T-helper 1 cell treated with Interleukin-12 subunit alpha and Interleukin-12 subunit beta and Interleukin-4 antibody, amounts not matched to agents 30 μg/mL and 1 μg/mL, for 36 hours (primary cell): ENCODE measurements at regions not wholly inside any gene's neighbourhood (a gene's known extent, or its start where the extent isn't known, plus 50 kb on each side); places are given as distances from the start of the nearest gene placed in this dataset.

Experiments used
- H3K27ac Mint-ChIP-seq: one replicate; pipeline ENCODE4 v1.8.0; 2021; ENCODE audit warnings: mild to moderate bottlenecking, mixed read lengths
- H3K27me3 Mint-ChIP-seq: one replicate; pipeline ENCODE4 v1.8.0; 2021; ENCODE audit warnings: low read depth, mixed read lengths
- H3K36me3 Mint-ChIP-seq: one replicate; pipeline ENCODE4 v1.8.0; 2021; ENCODE audit warnings: low read depth, mixed read lengths
- H3K4me1 Mint-ChIP-seq: one replicate; pipeline ENCODE4 v1.8.0; 2021; ENCODE audit warnings: low read depth, mixed read lengths
- H3K4me3 Mint-ChIP-seq: one replicate; pipeline ENCODE4 v1.8.0; 2021; ENCODE audit warnings: mild to moderate bottlenecking, moderate library complexity, mixed read lengths
- H3K9me3 Mint-ChIP-seq: one replicate; pipeline ENCODE4 v1.8.0; 2021; ENCODE audit warnings: mixed read lengths

DNA sequence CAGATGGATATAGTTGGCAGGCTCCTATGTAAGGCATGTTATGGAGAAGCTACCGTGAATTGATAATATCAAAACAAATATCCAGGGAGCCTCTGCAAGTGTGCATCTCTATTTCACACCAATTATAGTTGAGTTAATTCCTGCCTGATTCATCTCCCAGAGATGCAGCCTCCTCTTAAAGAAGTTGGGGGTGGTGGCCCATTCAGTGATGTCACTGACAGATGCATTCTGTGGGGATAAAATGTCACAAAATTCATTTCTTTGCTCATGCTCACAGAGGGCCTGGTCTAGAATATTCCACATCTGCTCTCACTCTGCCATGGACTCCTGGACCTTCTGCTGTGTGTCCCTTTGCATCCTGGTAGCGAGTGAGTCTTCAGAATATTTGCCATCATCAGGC lies 189.1 kb upstream of the PRSS1 start:
- H3K27me3 Mint-ChIP-seq: peaks cover 22% of the 10 kb centered on the region
- H3K9me3 Mint-ChIP-seq: no peaks in the 10 kb centered on the region
- peaks cover 12% of the 10 kb centered on the region for H3K4me1 Mint-ChIP-seq
- H3K27ac Mint-ChIP-seq: no peak overlapping the region
- peak overlapping the region; percentile 10 for H3K4me3 Mint-ChIP-seq
- no peaks in the 10 kb centered on the region for H3K36me3 Mint-ChIP-seq

DNA sequence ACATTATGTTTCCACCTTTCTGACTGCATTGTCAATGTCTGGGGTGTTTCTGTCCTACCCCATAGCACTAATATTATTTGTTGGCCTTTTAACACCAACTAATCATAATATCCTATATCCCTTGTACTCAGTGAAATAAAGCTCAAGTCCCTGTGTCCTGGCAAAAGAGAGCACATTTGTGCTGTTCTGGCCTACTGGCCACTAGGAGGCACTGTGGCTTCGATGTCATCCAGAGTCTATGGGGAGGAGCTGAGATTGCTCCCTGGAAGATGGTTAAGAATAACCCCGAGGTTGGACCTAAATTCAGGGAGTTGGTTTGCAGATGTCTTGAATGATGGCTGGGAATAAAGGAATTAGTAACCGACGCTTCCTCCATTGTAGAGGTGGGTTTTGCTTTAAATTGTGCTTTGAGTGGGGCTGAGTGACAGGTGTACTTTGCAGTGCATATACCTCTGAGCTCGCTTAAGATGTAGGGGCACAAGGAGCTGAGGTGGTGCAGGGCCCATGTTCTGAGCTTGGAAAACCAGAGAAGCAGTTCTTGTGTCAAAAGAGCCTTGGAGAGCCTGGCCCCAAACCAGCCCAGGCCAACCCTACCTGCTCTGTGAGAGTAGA lies 191.2 kb upstream of the PRSS1 start:
- Mint-ChIP-seq H3K36me3 (no peaks in the 10 kb centered on the region), H3K4me3 (peak overlapping the region; percentile 65), H3K27me3 (peaks cover 22% of the 10 kb centered on the region), H3K4me1 (peaks cover 14% of the 10 kb centered on the region), H3K27ac (peak overlapping the region; percentile 10), H3K9me3 (no peaks in the 10 kb centered on the region)

DNA sequence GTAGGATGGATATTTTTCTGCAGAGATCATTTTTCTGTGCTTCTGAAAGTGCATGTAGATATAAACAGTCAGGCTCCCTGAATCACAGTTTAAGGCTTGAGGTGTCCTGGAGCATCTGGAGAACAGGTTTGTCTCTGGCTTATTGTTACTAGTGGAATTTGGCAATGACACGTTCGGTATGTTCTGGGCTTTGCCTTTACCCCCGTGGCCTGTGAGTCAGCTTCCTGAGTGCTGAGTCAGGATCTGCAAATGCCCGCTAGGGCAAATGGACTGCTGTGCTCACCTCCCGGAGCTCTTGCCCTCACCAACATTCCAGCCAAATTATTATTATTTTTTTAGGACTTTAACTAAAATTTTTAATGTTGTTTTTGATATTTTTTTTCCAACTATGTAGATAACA lies 192.5 kb upstream of the PRSS1 start:
- no peaks in the 10 kb centered on the region for H3K9me3 Mint-ChIP-seq
- H3K27ac Mint-ChIP-seq: no peak overlapping the region
- peaks cover 18% of the 10 kb centered on the region for H3K27me3 Mint-ChIP-seq
- no peaks in the 10 kb centered on the region for H3K36me3 Mint-ChIP-seq
- H3K4me3 Mint-ChIP-seq: no peak overlapping the region
- peaks cover 14% of the 10 kb centered on the region for H3K4me1 Mint-ChIP-seq

DNA sequence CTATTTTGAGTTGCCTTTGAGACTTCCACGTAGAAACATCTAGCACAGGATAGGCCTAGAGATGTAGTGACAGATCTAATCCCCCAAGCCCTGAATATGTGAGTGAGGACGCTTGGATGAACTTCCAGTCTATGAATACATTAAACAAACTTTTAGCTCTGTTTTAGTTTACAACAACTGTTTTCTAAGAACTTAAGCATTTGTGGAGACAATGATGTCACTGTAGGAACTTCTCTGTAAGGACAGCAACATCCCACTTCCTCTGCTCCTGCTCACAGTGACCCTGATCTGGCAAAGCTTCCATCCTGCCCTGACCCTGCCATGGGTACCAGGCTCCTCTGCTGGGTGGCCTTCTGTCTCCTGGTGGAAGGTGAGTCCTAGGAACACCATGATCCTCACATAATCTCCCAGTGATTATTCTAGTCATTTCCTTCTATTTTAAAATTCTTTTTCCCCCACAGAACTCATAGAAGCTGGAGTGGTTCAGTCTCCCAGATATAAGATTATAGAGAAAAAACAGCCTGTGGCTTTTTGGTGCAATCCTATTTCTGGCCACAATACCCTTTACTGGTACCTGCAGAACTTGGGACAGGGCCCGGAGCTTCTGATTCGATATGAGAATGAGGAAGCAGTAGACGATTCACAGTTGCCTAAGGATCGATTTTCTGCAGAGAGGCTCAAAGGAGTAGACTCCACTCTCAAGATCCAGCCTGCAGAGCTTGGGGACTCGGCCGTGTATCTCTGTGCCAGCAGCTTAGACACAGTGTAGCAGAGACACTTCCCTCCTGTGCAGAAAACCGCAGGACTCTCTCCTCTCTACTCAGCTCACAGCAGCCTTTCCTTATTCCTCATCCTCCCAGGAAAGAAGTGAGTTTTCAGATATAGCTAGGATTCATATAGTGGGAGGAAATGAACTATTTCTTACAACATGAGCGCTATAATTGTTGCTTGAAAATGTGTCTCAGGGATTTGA lies 194.4 kb upstream of the PRSS1 start:
- H3K27me3 Mint-ChIP-seq: peaks cover 20% of the 10 kb centered on the region
- H3K4me3 Mint-ChIP-seq: no peak overlapping the region
- H3K36me3 Mint-ChIP-seq: peaks cover 1% of the 10 kb centered on the region

DNA sequence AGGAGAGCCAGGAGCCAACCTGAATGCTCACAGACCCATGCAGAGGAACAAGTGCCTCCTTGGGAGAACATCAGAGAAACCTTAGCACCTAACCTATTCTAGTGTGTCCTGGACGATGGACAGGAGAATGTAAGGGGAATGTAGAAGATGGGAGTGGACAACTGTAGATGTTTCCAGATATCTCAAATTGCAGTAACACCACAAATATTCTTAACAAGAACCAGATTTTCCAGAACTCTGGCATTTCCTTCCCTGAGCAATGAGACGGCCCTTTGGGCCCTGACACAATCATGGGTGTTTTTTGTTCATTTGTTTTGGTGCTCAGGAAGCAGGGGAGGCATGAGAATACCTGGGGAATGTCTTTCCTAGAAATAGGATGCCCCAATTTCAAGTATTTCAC lies 196.1 kb upstream of the PRSS1 start:
- H3K9me3 Mint-ChIP-seq: no peaks in the 10 kb centered on the region
- peaks cover 1% of the 10 kb centered on the region for H3K36me3 Mint-ChIP-seq
- H3K27me3 Mint-ChIP-seq: peaks cover 17% of the 10 kb centered on the region
- no peak overlapping the region for H3K27ac Mint-ChIP-seq
- peaks cover 14% of the 10 kb centered on the region for H3K4me1 Mint-ChIP-seq
- H3K4me3 Mint-ChIP-seq: no peak overlapping the region

More for the DNA sequence above, 194.4 kb upstream of the PRSS1 start:
- H3K27ac Mint-ChIP-seq: no peak overlapping the region
- no peaks in the 10 kb centered on the region for H3K9me3 Mint-ChIP-seq
- H3K4me1 Mint-ChIP-seq: peaks cover 14% of the 10 kb centered on the region

DNA sequence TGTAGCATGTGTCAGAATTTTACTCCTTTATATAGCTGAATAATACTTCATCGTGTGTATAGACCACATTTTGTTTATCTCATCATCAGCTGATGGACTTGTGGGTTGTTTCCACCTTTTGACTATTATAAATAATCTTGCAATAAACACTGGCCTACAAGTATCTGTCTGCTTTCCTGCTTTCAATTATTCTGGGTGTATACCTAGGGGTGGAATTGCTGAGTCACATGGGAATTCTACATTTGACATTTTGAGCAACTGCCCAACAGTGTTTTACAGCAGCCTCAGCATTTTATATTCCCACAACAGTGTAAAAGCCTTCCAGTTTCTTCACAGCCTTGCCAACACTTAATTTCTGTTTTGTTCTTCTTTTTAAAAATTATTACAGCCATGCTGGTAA lies 200.3 kb upstream of the PRSS1 start:
- H3K4me1 Mint-ChIP-seq: no peaks in the 10 kb centered on the region
- H3K4me3 Mint-ChIP-seq: no peak overlapping the region
- H3K27ac Mint-ChIP-seq: no peak overlapping the region
- no peaks in the 10 kb centered on the region for H3K9me3 Mint-ChIP-seq
- H3K27me3 Mint-ChIP-seq: peaks cover 6% of the 10 kb centered on the region
- H3K36me3 Mint-ChIP-seq: peaks cover 1% of the 10 kb centered on the region

DNA sequence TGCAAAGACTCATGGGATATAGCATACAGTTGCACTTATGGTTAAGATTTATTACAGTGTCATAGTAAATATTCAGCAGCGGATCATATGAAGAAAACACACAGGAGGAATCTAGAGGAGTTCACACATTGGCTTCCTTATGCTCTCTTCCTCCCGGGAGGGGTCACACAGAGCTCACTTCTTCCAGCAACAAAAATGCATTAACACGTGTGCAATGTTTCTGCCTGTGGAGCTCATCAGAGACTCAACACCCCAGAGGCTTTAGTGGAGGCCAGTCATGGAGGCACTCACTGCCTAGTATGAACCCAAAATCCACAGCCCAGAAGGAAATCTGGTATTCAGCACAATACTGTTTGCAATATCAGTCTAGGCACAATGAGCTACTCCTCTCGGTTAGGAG lies 202.8 kb upstream of the PRSS1 start:
- H3K27me3 Mint-ChIP-seq: peaks cover 6% of the 10 kb centered on the region
- H3K27ac Mint-ChIP-seq: no peak overlapping the region
- H3K4me3 Mint-ChIP-seq: no peak overlapping the region
- peaks cover 1% of the 10 kb centered on the region for H3K4me1 Mint-ChIP-seq
- H3K36me3 Mint-ChIP-seq: peaks cover 1% of the 10 kb centered on the region
- H3K9me3 Mint-ChIP-seq: no peaks in the 10 kb centered on the region

DNA sequence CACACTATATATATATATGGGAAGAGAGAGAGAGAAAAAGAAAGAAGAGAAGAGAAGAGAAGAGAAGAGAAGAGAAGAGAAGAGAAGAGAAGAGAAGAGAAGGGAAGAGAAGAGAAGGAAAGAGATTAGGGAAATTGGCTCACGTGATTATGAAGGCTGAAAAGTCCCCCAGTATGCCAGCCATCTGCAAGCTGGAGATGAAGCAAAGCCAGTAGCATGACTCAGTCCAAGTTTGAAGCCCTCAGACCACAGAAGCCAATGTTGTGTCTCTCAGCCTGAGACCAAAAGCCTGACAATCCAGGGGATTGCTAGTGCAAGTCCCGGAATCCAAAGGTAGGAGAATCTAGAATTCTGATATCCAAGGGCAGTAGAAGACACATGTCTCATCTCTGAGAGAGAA lies 206.3 kb upstream of the PRSS1 start:
- no peaks in the 10 kb centered on the region for H3K36me3 Mint-ChIP-seq
- H3K4me1 Mint-ChIP-seq: peaks cover 10% of the 10 kb centered on the region
- no peak overlapping the region for H3K27ac Mint-ChIP-seq
- peak overlapping the region; percentile 5 for H3K4me3 Mint-ChIP-seq
- H3K9me3 Mint-ChIP-seq: no peaks in the 10 kb centered on the region
- H3K27me3 Mint-ChIP-seq: no peaks in the 10 kb centered on the region

DNA sequence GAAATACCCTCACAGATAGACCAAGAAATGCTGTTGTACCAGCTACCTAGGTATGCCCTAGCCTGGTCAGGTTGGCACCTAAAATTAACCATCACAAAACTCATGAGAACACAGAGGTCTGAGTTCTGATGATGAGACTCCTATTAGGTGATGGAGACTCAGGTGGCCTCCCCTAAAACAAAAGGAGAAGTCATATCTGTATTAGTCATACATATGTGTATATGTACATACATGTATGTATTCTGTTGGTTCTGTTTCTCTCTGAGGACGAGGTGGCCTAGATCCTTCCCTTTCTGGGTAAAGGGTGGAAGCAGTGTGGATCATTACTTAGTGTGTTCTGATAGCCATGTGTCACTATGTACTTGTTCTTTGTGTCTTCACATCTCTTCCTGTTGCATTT lies 207.2 kb upstream of the PRSS1 start:
- H3K36me3 Mint-ChIP-seq: no peaks in the 10 kb centered on the region
- H3K27ac Mint-ChIP-seq: no peak overlapping the region
- peaks cover 10% of the 10 kb centered on the region for H3K4me1 Mint-ChIP-seq
- H3K9me3 Mint-ChIP-seq: no peaks in the 10 kb centered on the region
- no peaks in the 10 kb centered on the region for H3K27me3 Mint-ChIP-seq
- H3K4me3 Mint-ChIP-seq: no peak overlapping the region

DNA sequence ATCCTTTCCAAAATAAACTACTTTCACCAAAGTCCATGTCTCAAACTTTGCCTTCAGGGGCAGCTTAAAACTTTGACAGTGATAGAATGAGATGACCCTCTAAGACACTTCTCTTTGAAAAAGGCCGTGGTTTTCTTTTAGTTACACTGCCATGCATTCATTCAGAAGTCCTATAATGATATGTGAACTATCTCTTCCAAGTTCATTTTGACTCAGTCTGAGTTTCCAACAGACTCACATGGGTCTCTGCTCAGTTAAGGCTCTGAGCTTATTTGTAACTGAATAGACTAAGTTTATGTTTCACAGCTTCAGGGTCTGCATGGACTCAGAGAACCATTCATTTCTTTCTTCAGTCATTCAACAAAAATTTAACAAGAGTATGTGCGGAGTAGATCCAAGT lies 208.9 kb upstream of the PRSS1 start:
- Mint-ChIP-seq H3K9me3 (no peaks in the 10 kb centered on the region), H3K27ac (peak overlapping the region; percentile 64), H3K4me3 (no peak overlapping the region), H3K4me1 (peaks cover 19% of the 10 kb centered on the region), H3K27me3 (no peaks in the 10 kb centered on the region), H3K36me3 (no peaks in the 10 kb centered on the region)

DNA sequence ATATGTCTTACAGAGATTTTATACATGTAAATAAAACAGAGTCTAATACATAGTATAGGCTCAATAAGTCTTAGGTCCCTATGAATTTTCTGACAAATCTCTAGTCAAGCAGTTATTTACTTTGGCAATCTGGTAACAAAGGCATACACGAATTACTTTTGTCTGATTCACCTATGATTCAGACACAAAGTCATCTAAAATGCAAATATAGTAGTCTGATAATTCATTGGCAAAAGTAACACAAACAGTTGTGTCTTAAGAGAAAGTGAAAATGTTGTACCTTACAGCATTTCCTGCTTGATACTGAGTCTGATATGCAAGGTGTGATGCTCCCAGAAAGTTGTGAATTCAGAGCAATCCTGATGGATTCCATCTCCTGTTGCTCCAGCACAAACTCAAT lies 209.4 kb upstream of the PRSS1 start:
- Mint-ChIP-seq H3K4me3 (no peak overlapping the region), H3K27ac (no peak overlapping the region), H3K36me3 (no peaks in the 10 kb centered on the region), H3K4me1 (peaks cover 24% of the 10 kb centered on the region), H3K27me3 (no peaks in the 10 kb centered on the region), H3K9me3 (no peaks in the 10 kb centered on the region)

DNA sequence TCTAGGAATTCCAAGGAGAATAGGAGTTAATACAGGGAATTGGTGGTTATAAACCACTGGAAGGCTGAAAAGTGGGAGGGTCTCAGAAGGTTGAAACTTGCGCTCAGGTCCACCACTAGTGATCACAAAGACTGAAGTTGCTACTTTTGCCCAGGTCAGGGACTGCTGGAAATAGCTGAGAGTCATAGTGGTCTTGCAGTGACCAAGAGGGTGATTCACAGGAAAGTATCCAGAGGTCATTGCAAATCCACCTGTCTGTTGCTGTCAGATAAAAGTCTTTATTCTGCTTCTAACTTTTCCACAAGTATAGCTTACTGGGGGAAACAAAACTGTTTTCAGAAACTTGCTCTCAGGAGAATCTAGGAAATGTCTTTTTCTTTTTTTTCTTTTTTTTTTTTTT lies 211.5 kb upstream of the PRSS1 start:
- Mint-ChIP-seq H3K4me3 (no peak overlapping the region), H3K9me3 (no peaks in the 10 kb centered on the region), H3K36me3 (no peaks in the 10 kb centered on the region), H3K4me1 (peaks cover 23% of the 10 kb centered on the region), H3K27me3 (no peaks in the 10 kb centered on the region), H3K27ac (no peak overlapping the region)

DNA sequence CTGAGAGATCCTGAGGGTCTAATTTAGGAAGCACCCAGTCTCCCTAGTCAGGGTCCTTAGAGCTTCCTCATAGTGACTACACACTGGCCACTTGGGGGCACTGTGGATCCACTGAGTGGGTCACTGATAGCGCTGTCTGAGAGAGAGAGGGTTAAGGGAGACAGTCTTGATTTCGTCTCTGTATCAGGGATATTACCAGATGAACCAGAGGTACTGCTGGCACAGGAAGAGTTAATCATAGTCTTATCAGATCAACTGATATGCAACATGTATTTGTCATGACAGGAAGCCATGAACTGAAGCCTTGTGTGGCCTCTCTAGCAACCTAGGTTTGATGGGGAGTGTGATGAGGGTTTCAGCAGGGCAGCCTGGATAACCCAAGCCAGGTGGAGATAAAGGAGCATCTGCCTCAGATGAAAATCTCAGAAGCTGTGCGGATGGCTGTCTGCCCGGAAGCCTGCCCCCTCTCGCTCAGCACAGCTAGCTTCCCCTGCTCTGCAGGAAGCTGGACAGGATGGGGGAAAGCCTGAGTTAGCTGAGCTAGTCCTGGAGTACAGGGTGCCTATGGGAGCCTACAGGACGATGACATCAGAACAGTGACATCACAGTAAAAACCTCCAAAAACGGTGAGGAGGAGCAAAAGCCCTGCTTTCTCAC lies 214.0 kb upstream of the PRSS1 start:
- no peaks in the 10 kb centered on the region for H3K9me3 Mint-ChIP-seq
- peaks cover 22% of the 10 kb centered on the region for H3K4me1 Mint-ChIP-seq
- H3K27me3 Mint-ChIP-seq: peaks cover 12% of the 10 kb centered on the region
- H3K4me3 Mint-ChIP-seq: peak overlapping the region; percentile 76
- H3K36me3 Mint-ChIP-seq: no peaks in the 10 kb centered on the region
- peak overlapping the region; percentile 74 for H3K27ac Mint-ChIP-seq

DNA sequence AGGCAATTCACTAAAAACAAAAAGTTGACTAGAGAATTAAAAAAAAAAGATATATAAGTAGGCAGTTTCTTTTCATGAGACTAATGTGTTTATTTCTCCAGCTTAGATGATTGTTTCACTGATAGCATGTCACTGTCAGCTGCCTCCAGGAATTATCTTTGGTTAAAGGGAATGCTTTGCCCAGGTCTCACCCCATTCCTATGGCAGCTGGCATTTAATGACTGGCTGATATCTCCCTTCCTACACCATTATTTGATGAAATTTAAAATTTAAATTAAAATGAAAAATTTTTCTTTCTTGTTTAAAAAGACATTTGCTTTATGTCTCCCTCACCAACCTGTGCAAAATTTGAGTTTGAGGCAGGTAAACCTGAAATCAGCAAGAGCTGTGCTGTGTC lies 214.5 kb upstream of the PRSS1 start:
- H3K27me3 Mint-ChIP-seq: peaks cover 12% of the 10 kb centered on the region
- H3K4me3 Mint-ChIP-seq: no peak overlapping the region
- H3K4me1 Mint-ChIP-seq: peaks cover 18% of the 10 kb centered on the region
- no peaks in the 10 kb centered on the region for H3K36me3 Mint-ChIP-seq
- H3K27ac Mint-ChIP-seq: peak overlapping the region; percentile 74
- no peaks in the 10 kb centered on the region for H3K9me3 Mint-ChIP-seq

DNA sequence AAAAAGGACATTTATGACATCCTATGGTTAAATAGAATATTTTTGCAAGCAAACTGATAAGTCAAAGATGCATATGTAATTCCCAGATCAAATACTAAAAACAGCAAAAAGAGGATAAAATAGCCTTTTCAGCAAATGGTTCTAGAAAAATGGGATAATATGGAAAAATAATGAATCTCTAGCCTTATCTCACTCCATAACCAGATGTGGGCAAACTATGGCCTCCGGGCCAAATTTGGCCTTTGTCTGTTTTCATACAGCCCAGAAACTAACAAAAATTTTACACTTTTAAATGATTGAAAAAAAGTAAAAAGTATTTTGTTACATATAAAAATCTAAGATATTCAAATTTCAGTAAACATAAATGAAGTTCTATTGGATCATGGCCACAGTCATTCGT lies 215.4 kb upstream of the PRSS1 start:
- peaks cover 12% of the 10 kb centered on the region for H3K27me3 Mint-ChIP-seq
- H3K36me3 Mint-ChIP-seq: no peaks in the 10 kb centered on the region
- no peak overlapping the region for H3K4me3 Mint-ChIP-seq
- H3K4me1 Mint-ChIP-seq: peaks cover 15% of the 10 kb centered on the region
- H3K27ac Mint-ChIP-seq: no peak overlapping the region
- H3K9me3 Mint-ChIP-seq: no peaks in the 10 kb centered on the region
